Breast epithelium (tissue), 4 donors: ENCODE measurements at regions not wholly inside any gene's neighbourhood (a gene's known extent, or its start where the extent isn't known, plus 50 kb on each side); places are given as distances from the start of the nearest gene placed in this dataset.
A peak's percentile ranks its signal among the peaks of the same experiment; 100 is the strongest.
"Not testable (repeated sequence)": the region's sequence is repeated elsewhere in the genome, so short reads cannot be mapped to it uniquely, and the experiment has no call there.

Experiments used
- DNase-seq, 2 donors: peaks; one replicate each; pipeline ENCODE4 v3.0.0-alpha.2; 2019; ENCODE audit warnings: low spot score in 2 of 2
- H3K27ac ChIP-seq, 2 donors: fragments of 200-600 bp; sonication (generic) in 1 of 2; one replicate each; pipeline ENCODE4 v1.5.1; 2016 to 2019; ENCODE audit warnings: mild to moderate bottlenecking in 1 of 2
- H3K27me3 ChIP-seq, 2 donors: fragments of 200-600 bp; sonication (generic) in 1 of 2; one replicate each; pipeline versions ENCODE4 v1.5.1 to v1.6.0; 2017 to 2019; ENCODE audit warnings: control low read depth in 1 of 2, mild to moderate bottlenecking in 1 of 2
- H3K36me3 ChIP-seq: fragments of 200-600 bp; one replicate; pipeline ENCODE4 v1.5.1; 2019
- H3K4me1 ChIP-seq, 2 donors: fragments of 200-600 bp; sonication (generic); one replicate each; pipeline ENCODE4 v1.5.1; 2016 to 2019; ENCODE audit warnings: control low read depth in 1 of 2
- H3K4me3 ChIP-seq, 3 donors: fragments of 200-600 bp; sonication (generic); 1 replicate in 2 of 3; 2 replicates in 1 of 3; pipeline ENCODE4 v1.5.1; 2016 to 2019; ENCODE audit warnings: mild to moderate bottlenecking in 3 of 3, moderate library complexity in 2 of 3
- H3K9me3 ChIP-seq, 2 donors: fragments of 200-600 bp; sonication (generic) in 1 of 2; one replicate each; pipeline ENCODE4 v1.5.1; 2016 to 2019; ENCODE audit warnings: control low read depth in 1 of 2
- CTCF ChIP-seq, 3 donors: fragments of 450-650 bp; IDR thresholded peaks; one replicate each; pipeline ENCODE4 v1.5.1; 2016 to 2017; ENCODE audit warnings: antibody characterized with exemption in 3 of 3, mild to moderate bottlenecking in 3 of 3, moderate library complexity in 3 of 3
- POLR2A ChIP-seq: fragments of 450-650 bp; IDR thresholded peaks from one replicate; pipeline ENCODE4 v1.6.1; 2016; ENCODE audit warnings: antibody characterized with exemption, mild to moderate bottlenecking, moderate library complexity
- POLR2AphosphoS5 ChIP-seq, 3 donors: sonication (generic); formaldehyde crosslinking; IDR thresholded peaks; one replicate each; pipeline ENCODE4 v1.6.1; 2017; ENCODE audit warnings: antibody characterized with exemption in 3 of 3
- intact Hi-C: fragments of 100-400 bp; cut with DNase I; formaldehyde crosslinking; loops from one replicate; pipeline ENCODE4 v1.15.1; 2023; ENCODE audit warnings: low total_unique reads

GRCh38 chr2:48085888-48086287, 179.6 kb upstream of the FBXO11 start:
- no peak overlapping the region for H3K4me3 ChIP-seq
- no peak overlapping the region for H3K27ac ChIP-seq
- intact Hi-C loops = loop anchor here (5.0 kb wide), 1 partner anchor 304 kb away; the partner anchor contains the start of gene MSH6
- DNase-seq = no peak
- H3K36me3 ChIP-seq = no peaks in the 10 kb centered on the region
- no peaks in the 10 kb centered on the region for H3K4me1 ChIP-seq
- no peaks in the 10 kb centered on the region for H3K27me3 ChIP-seq
- peaks cover 0 to 9% of the 10 kb centered on the region in 2 donors for H3K9me3 ChIP-seq
- TF ChIP-seq CTCF (IDR thresholded peaks at IDR 0.05) (no peak), POLR2A (no peak), POLR2AphosphoS5 (IDR thresholded peaks at IDR 0.05) (no peak)

DNA sequence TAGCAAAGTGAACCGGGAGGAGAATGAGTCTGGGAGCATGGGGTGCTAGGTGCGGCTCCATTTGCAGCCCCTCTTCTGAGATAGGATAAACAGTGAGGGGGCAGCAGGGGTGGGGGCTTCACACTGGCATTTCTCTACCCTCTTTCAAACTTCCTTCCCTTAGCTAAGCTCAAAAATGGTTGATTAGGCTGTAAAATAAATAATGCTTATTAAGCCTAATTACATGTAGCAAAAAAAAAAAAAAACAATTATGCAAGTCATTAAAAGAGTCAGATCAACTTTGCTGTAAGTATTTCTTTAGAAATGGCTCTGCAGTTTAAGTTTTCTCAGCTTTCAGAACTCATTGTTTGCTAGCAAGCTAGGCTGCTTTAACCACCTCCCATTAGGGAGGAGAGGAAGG, 182.7 kb upstream of the FBXO11 start:
- H3K36me3 ChIP-seq = no peaks in the 10 kb centered on the region
- H3K27ac ChIP-seq = no peak overlapping the region
- intact Hi-C loops = loop anchor here (5.0 kb wide), 1 partner anchor 307 kb away; the partner anchor contains the start of gene MSH6
- H3K4me1 ChIP-seq = no peaks in the 10 kb centered on the region
- H3K9me3 ChIP-seq = peaks cover 0 to 26% of the 10 kb centered on the region in 2 donors
- H3K27me3 ChIP-seq = no peaks in the 10 kb centered on the region
- TF ChIP-seq POLR2AphosphoS5 (IDR thresholded peaks at IDR 0.05) = no peak
- TF ChIP-seq POLR2A = no peak
- TF ChIP-seq CTCF (IDR thresholded peaks at IDR 0.05) = no peak
- no peak for DNase-seq
- no peak overlapping the region for H3K4me3 ChIP-seq

GRCh38 chr2:48089644-48090043, 183.3 kb upstream of the FBXO11 start:
- DNase-seq = no peak
- no peaks in the 10 kb centered on the region for H3K4me1 ChIP-seq
- intact Hi-C loops = loop anchor here (5.0 kb wide), 1 partner anchor 307 kb away; the partner anchor contains the start of gene MSH6
- no peaks in the 10 kb centered on the region for H3K27me3 ChIP-seq
- no peak for TF ChIP-seq CTCF (IDR thresholded peaks at IDR 0.05)
- TF ChIP-seq POLR2AphosphoS5 (IDR thresholded peaks at IDR 0.05) = no peak
- TF ChIP-seq POLR2A = no peak
- H3K27ac ChIP-seq = no peak overlapping the region
- peaks cover 0 to 26% of the 10 kb centered on the region in 2 donors for H3K9me3 ChIP-seq
- H3K36me3 ChIP-seq = no peaks in the 10 kb centered on the region
- H3K4me3 ChIP-seq = no peak overlapping the region

- Histone ChIP-seq H3K27me3 (no peaks in the 10 kb centered on the region), H3K27ac (peak overlapping the region in 1 of 2 donors; percentile 35), H3K36me3 (no peaks in the 10 kb centered on the region), H3K9me3 (peaks cover 0 to 26% of the 10 kb centered on the region in 2 donors), H3K4me1 (no peaks in the 10 kb centered on the region), H3K4me3 (no peak overlapping the region)
- TF ChIP-seq CTCF (IDR thresholded peaks at IDR 0.05) = no peak
- TF ChIP-seq POLR2AphosphoS5 (IDR thresholded peaks at IDR 0.05) = no peak
- TF ChIP-seq POLR2A = no peak
- DNase-seq = no peak
- intact Hi-C loops = no loop called here
These were observed 186.8 kb upstream of the FBXO11 start for GRCh38 chr2:48092846-48093803.

DNA sequence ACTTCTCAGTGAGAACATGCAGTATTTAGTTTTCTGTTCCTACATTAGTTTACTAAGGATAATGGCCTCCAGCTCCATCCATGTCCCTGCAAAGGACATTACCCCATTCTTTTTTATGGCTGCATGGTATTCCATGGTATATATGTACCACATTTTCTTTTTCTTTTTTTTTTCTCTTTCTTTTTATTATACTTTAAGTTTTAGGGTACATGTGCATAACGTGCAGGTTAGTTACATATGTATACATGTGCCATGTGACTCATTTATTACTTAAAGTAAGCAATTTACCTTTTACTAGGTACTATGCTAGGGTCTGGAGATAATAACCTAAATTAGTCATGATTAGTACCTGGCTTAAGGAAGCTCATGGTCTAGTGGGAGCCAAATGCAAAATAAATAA, 190.5 kb upstream of the FBXO11 start:
- intact Hi-C loops, H3K27me3 ChIP-seq, DNase-seq, H3K36me3 ChIP-seq, H3K4me1 ChIP-seq, H3K4me3 ChIP-seq, H3K27ac ChIP-seq, H3K9me3 ChIP-seq: not testable (repeated sequence)
